Activated CD8-positive, alpha-beta memory T cell treated with anti-CD3 and anti-CD28 coated beads, Interleukin-2, amount 50 U/mL, for 24 hours (primary cell): ENCODE measurements at regions not wholly inside any gene's neighbourhood (a gene's known extent, or its start where the extent isn't known, plus 50 kb on each side); places are given as distances from the start of the nearest gene placed in this dataset.
"Not testable (repeated sequence)": the region's sequence is repeated elsewhere in the genome, so short reads cannot be mapped to it uniquely, and the experiment has no call there.

ENCODE experiments used
- DNase-seq: peaks from one replicate; pipeline ENCODE4 v3.0.0-alpha.2; 2020; ENCODE audit errors: extremely low read depth

DNA sequence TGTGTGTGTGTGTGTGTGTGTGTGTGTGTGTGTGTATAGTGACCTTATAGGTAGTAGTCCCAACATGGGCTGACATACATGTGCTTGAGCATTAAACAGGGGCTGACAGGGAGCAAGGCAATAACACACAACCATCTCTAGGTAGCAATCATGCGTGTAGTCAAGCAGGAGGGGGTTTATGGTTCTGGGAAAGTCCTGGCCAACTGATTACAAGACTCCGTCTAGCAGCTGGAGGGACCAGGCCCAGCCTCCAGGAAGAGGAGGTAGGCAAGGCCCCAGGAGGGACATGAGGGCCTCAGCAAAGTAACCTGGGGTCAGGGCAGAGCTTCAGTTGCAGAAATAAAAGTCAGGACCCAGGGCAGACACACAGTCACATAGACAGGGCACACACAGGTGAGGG is 60.6 kb upstream of the E2F3 start:
- DNase-seq: no peak

GRCh38 chr6:20341564-20341963 is 60.1 kb upstream of the E2F3 start:
- no peak for DNase-seq

DNA sequence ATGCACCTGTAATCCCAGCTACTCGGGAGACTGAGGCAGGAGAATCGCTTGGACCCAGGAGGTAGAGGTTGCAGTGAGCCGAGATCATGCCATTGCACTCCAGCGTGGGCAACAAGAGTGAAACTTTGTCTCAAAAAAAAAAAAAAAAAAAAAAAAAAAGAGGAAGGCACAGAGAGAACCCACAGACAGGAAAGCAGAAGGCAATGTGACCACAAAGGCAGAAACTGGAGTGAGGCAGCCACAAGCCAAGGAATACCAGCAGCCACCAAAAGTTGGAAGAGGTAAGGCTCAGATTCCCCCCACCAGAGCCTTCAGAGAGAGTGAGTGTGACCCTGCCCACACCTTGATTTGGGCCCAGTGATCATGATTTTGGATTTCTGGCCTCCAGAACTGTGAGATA is 54.7 kb upstream of the E2F3 start:
- not testable (repeated sequence) for DNase-seq

DNA sequence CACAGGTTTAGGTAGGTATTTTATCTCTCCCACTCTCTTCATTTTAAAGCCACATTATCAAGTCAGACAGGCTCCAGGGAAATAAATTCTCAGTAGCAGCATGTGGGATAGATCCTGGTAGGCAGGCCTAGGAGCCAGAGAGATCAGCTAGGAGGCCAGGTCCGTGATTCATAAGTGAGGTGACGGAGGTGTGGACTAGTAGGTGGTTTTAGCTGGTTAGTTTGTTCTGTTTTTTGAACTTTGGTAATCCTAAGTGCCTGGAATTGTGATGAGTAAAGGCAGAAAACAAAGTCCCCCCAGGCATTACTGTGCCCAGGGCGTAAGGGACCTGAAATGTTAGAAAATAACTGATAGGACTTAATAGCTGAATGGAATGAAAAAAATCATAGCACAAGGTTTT is 53.6 kb upstream of the E2F3 start:
- no peak for DNase-seq

DNA sequence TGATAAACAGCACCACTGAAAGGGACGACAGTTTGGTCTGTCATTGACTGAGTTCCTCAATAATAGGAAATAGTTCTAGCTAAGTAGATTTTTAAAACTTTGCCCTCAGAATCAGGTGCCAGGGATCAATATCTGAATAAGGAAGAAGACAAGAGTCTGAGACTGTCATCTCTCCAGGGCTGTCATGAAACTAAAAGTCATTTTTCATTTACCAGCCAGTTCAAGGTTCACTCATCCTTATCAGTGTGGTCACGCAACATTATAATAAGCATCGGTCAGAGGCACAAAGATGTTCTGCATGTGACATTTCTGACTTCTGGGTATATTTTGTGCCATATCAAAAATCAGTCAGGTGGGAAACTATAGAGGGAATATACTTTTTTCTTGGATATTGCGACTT is 52.5 kb upstream of the E2F3 start:
- no peak for DNase-seq

- no peak for DNase-seq
Observed at GRCh38 chr6:20350215-20350614, 51.5 kb upstream of the E2F3 start.

DNA sequence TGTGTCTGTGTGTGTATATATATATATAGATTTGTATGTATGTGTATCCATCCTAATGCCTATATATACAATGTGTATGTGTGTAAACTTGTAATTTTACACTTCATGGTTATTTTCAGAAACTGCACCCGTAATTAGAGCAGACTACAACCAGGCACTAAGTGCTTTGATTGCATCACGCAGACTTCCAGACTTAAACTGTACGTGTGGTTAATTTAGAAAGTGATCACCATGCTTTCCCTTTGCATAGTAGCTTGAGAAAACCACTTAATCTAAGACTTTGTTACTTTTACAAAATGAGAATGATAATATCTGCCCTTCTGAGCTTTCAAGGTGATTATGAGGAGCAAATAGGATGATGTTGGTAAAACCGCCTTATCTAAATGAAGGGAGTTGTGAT is 50.1 kb upstream of the E2F3 start:
- DNase-seq: no peak
